ENCODE measurements at regions not wholly inside any gene's neighbourhood (a gene's known extent, or its start where the extent isn't known, plus 50 kb on each side); places are given as distances from the start of the nearest gene placed in this dataset.

- TF ChIP-seq CTCF (IDR thresholded peaks at IDR 0.05) (no peak), EP300 (IDR thresholded peaks at IDR 0.05; ENCODE audit: low read depth) (no peak), POLR2AphosphoS5 (IDR thresholded peaks at IDR 0.05) (no peak), POLR2A (IDR thresholded peaks at IDR 0.05) (no peak)
- no peaks in the 10 kb centered on the region for H3K9me3 ChIP-seq
- no peaks in the 10 kb centered on the region for H3K27me3 ChIP-seq
- WGBS, 2 donors (ENCODE audit: low coverage in 1 of 2) = 49% methylated on average over 3 of the region's 3 CpGs; no CpG with 5 or more reads in 1 of the 2 donors
- intact Hi-C loops (cut with DNase I; ENCODE audit: low total_unique reads) = no loop called here
- no peak overlapping the region for H3K27ac ChIP-seq
- no peak for DNase-seq
- H3K4me1 ChIP-seq = no peaks in the 10 kb centered on the region
- in situ Hi-C loops (cut with MboI; ENCODE audit: low pct_ligation_motif_present in 1 of 4, low pct_unique_long_range_greater_than_20kb in 1 of 4, low sequenced_read_pairs in 3 of 4) = no loop called here
- H3K4me3 ChIP-seq = no peak overlapping the region
- H3K36me3 ChIP-seq = no peaks in the 10 kb centered on the region
Measured at GRCh38 chr5:167440846-167441245, 850.6 kb upstream of the WWC1 start.

GRCh38 chr5:167442922-167443321 lies 848.5 kb upstream of the WWC1 start:
- TF ChIP-seq CTCF (IDR thresholded peaks at IDR 0.05) = no peak
- TF ChIP-seq POLR2A (IDR thresholded peaks at IDR 0.05) = no peak
- TF ChIP-seq EP300 (IDR thresholded peaks at IDR 0.05; ENCODE audit: low read depth) = no peak
- no peak for TF ChIP-seq POLR2AphosphoS5 (IDR thresholded peaks at IDR 0.05)
- intact Hi-C loops (cut with DNase I; ENCODE audit: low total_unique reads) (no loop called here), in situ Hi-C loops (cut with MboI; ENCODE audit: low pct_ligation_motif_present in 1 of 4, low pct_unique_long_range_greater_than_20kb in 1 of 4, low sequenced_read_pairs in 3 of 4) (no loop called here)
- DNase-seq = no peak
- Histone ChIP-seq H3K9me3 (no peaks in the 10 kb centered on the region), H3K4me3 (no peak overlapping the region), H3K27me3 (no peaks in the 10 kb centered on the region), H3K27ac (no peak overlapping the region), H3K4me1 (no peaks in the 10 kb centered on the region), H3K36me3 (no peaks in the 10 kb centered on the region)
- WGBS, 2 donors (ENCODE audit: low coverage in 1 of 2) = 86 to 89% methylated on average over 2 of the region's 2 CpGs

- no peaks in the 10 kb centered on the region for H3K9me3 ChIP-seq
- in situ Hi-C loops (cut with MboI; ENCODE audit: low pct_ligation_motif_present in 1 of 4, low pct_unique_long_range_greater_than_20kb in 1 of 4, low sequenced_read_pairs in 3 of 4) = no loop called here
- DNase-seq = no peak
- H3K4me3 ChIP-seq = no peak overlapping the region
- TF ChIP-seq POLR2A (IDR thresholded peaks at IDR 0.05) (no peak), POLR2AphosphoS5 (IDR thresholded peaks at IDR 0.05) (no peak), EP300 (IDR thresholded peaks at IDR 0.05; ENCODE audit: low read depth) (no peak), CTCF (IDR thresholded peaks at IDR 0.05) (no peak)
- 48 to 66% methylated on average over 8 of the region's 8 CpGs for WGBS, 2 donors (ENCODE audit: low coverage in 1 of 2)
- H3K4me1 ChIP-seq = no peaks in the 10 kb centered on the region
- no peak overlapping the region for H3K27ac ChIP-seq
- no peaks in the 10 kb centered on the region for H3K27me3 ChIP-seq
- H3K36me3 ChIP-seq = no peaks in the 10 kb centered on the region
- intact Hi-C loops (cut with DNase I; ENCODE audit: low total_unique reads) = no loop called here
Measured at GRCh38 chr5:167447466-167448375, 843.7 kb upstream of the WWC1 start.

GRCh38 chr5:167448376-167448775 lies 843.1 kb upstream of the WWC1 start:
- WGBS, 2 donors (ENCODE audit: low coverage in 1 of 2) = 31 to 42% methylated on average over 7 of the region's 7 CpGs
- DNase-seq = no peak
- no peak overlapping the region for H3K27ac ChIP-seq
- TF ChIP-seq CTCF (IDR thresholded peaks at IDR 0.05) (no peak), POLR2A (IDR thresholded peaks at IDR 0.05) (no peak), EP300 (IDR thresholded peaks at IDR 0.05; ENCODE audit: low read depth) (no peak), POLR2AphosphoS5 (IDR thresholded peaks at IDR 0.05) (no peak)
- no peaks in the 10 kb centered on the region for H3K27me3 ChIP-seq
- no peaks in the 10 kb centered on the region for H3K9me3 ChIP-seq
- no peak overlapping the region for H3K4me3 ChIP-seq
- H3K4me1 ChIP-seq = no peaks in the 10 kb centered on the region
- in situ Hi-C loops (cut with MboI; ENCODE audit: low pct_ligation_motif_present in 1 of 4, low pct_unique_long_range_greater_than_20kb in 1 of 4, low sequenced_read_pairs in 3 of 4) (no loop called here), intact Hi-C loops (cut with DNase I; ENCODE audit: low total_unique reads) (no loop called here)
- no peaks in the 10 kb centered on the region for H3K36me3 ChIP-seq

Measured in transverse colon (tissue), 4 donors.